HepG2 (cell line): ENCODE measurements at regions not wholly inside any gene's neighbourhood (a gene's known extent, or its start where the extent isn't known, plus 50 kb on each side); places are given as distances from the start of the nearest gene placed in this dataset.

Source experiments
- CTCF ChIP-seq: sonication (generic); formaldehyde crosslinking; IDR thresholded peaks from 2 replicates; pipeline ENCODE4 v1.5.0; 2020; ENCODE audit warnings: mild to moderate bottlenecking, missing genetic modification reagents, moderate library complexity
- FOXJ3 ChIP-seq: sonication (generic); formaldehyde crosslinking; IDR thresholded peaks from 2 replicates; pipeline ENCODE4 v1.4.0; 2020; ENCODE audit warnings: missing genetic modification reagents, mild to moderate bottlenecking, borderline replicate concordance
- HINFP ChIP-seq: sonication (generic); formaldehyde crosslinking; IDR thresholded peaks from 2 replicates; pipeline ENCODE4 v1.4.0; 2020; ENCODE audit warnings: low read depth, mild to moderate bottlenecking, missing genetic modification reagents
- NFIC ChIP-seq: IDR thresholded peaks from 2 replicates; pipeline ENCODE4 v1.6.1; 2012; ENCODE audit warnings: mild to moderate bottlenecking, low read length, inconsistent platforms
- RAD21 ChIP-seq: fragments of 450-650 bp; formaldehyde crosslinking; IDR thresholded peaks from 2 replicates; pipeline ENCODE4 v1.5.0; 2020; ENCODE audit warnings: mild to moderate bottlenecking
- STAT5B ChIP-seq: sonication (generic); formaldehyde crosslinking; IDR thresholded peaks from 2 replicates; pipeline ENCODE4 v1.4.0; 2020; ENCODE audit warnings: missing genetic modification reagents
- TBX3 ChIP-seq: fragments of 450-650 bp; IDR thresholded peaks from 2 replicates; pipeline ENCODE4 v1.6.1; 2017; ENCODE audit warnings: antibody characterized with exemption, mild to moderate bottlenecking, inconsistent platforms, borderline replicate concordance
- TP53 ChIP-seq: sonication (generic); formaldehyde crosslinking; conservative IDR thresholded peaks from 2 replicates; pipeline ENCODE4 v1.4.0; 2020; ENCODE audit warnings: missing genetic modification reagents
- UBTF ChIP-seq: sonication (generic); formaldehyde crosslinking; IDR thresholded peaks from 2 replicates; pipeline ENCODE4 v1.4.0; 2020; ENCODE audit warnings: mild to moderate bottlenecking, missing genetic modification reagents
- ZFX ChIP-seq: sonication (generic); formaldehyde crosslinking; IDR thresholded peaks from 2 replicates; pipeline ENCODE4 v1.4.0; 2020; ENCODE audit warnings: mild to moderate bottlenecking, low read depth, missing genetic modification reagents, moderate library complexity
- ZNF331 ChIP-seq: sonication (generic); formaldehyde crosslinking; IDR thresholded peaks from 2 replicates; pipeline ENCODE4 v1.4.0; 2020; ENCODE audit warnings: missing genetic modification reagents
- ZNF737 ChIP-seq: sonication (generic); formaldehyde crosslinking; IDR thresholded peaks from 2 replicates; pipeline ENCODE4 v1.5.0; 2020; ENCODE audit warnings: missing genetic modification reagents, mild to moderate bottlenecking, borderline replicate concordance

GRCh38 chr20:39876976-39877635 is 811.9 kb downstream of the MAFB start:
- no peak for TF ChIP-seq STAT5B
- no peak for TF ChIP-seq TBX3
- TF ChIP-seq ZFX (CRISPR knock-in tag): no peak
- no peak for TF ChIP-seq UBTF (CRISPR knock-in tag)
- no peak for TF ChIP-seq CTCF
- TF ChIP-seq RAD21 (CRISPR knock-in tag): no peak
- TF ChIP-seq HINFP (CRISPR knock-in tag): no peak
- TF ChIP-seq ZNF737 (CRISPR knock-in tag): no peak
- no peak for TF ChIP-seq NFIC
- no peak for TF ChIP-seq ZNF331
- TF ChIP-seq FOXJ3: no peak
- no peak for TF ChIP-seq TP53 (CRISPR knock-in tag)
